Neural crest cell (in vitro differentiated cells): ENCODE measurements at regions not wholly inside any gene's neighbourhood (a gene's known extent, or its start where the extent isn't known, plus 50 kb on each side); places are given as distances from the start of the nearest gene placed in this dataset.
A peak's percentile ranks its signal among the peaks of the same experiment; 100 is the strongest.

Experiments used
- DNase-seq: peaks from one replicate; pipeline ENCODE4 v3.0.0; 2021; ENCODE audit warnings: low read depth, mixed read lengths, low spot score
- H3K27ac Mint-ChIP-seq: one replicate; pipeline ENCODE4 v1.8.0; 2021; ENCODE audit warnings: mild to moderate bottlenecking, mixed read lengths; ENCODE audit not compliant: unreplicated experiment
- H3K27me3 Mint-ChIP-seq: 2 replicates; pipeline ENCODE4 v1.8.0; 2021; ENCODE audit warnings: low read depth, mild to moderate bottlenecking, mixed read lengths
- H3K36me3 Mint-ChIP-seq: 2 replicates; pipeline ENCODE4 v1.8.0; 2021; ENCODE audit warnings: low read depth, mild to moderate bottlenecking, mixed read lengths
- H3K4me1 Mint-ChIP-seq: 2 replicates; pipeline ENCODE4 v1.8.0; 2021; ENCODE audit warnings: mixed read lengths
- H3K4me3 Mint-ChIP-seq: one replicate; pipeline ENCODE4 v1.8.0; 2021; ENCODE audit warnings: mild to moderate bottlenecking, mixed read lengths
- H3K9me3 Mint-ChIP-seq: 2 replicates; pipeline ENCODE4 v1.8.0; 2021; ENCODE audit warnings: mixed read lengths
- TF ChIP-seq, protein P1 (sequence below): fragments of 200-600 bp; sonication (generic); conservative IDR thresholded peaks from 2 replicates; pipeline ENCODE4 v1.5.0; 2021; ENCODE audit warnings: antibody characterized with exemption, mild to moderate bottlenecking

DNA sequence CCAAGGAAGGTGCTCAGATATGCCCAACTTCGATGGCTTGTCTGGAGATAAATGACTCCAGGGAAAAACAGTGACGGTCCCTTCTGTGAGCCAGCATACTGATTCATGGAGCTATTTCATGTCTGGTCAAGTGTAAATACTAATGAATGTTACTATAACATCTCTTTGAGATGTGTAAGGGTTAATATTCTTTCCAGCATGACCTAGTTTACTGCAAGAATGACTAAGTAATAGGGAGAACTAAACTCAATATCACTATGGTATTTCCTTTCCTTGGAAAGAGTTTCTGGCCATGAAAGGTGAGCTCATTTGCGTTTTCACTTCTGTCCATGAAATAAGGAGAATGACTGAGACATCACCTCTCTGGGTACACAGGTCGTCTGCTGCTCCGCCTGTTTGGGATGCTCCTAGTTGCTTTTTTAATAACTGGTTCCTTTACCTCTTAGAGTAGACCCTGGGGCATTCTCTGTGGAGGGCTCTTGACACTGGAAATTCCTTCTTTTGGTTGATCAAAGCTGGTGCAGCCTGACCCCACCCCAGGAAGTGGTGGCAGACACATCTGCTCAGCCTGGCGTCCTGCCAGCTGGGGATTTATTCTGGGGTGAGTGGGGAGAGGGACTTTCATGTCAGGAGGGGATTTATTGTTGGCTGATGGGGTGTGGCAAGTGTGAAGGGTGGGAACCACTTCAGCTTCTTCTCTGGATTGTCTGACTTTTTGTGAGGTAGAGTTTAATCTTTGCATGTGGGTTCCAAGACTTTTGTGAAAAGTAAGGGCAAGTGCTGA lies 250.0 kb upstream of the MPDZ start:
- Mint-ChIP-seq H3K36me3 (no peaks in the 10 kb centered on the region), H3K9me3 (no peaks in the 10 kb centered on the region), H3K4me1 (peaks cover 10% of the 10 kb centered on the region), H3K4me3 (no peak overlapping the region), H3K27me3 (peaks cover 5% of the 10 kb centered on the region), H3K27ac (peak overlapping the region; percentile 76)
- no peak for DNase-seq
- TF ChIP-seq, protein P1, sequence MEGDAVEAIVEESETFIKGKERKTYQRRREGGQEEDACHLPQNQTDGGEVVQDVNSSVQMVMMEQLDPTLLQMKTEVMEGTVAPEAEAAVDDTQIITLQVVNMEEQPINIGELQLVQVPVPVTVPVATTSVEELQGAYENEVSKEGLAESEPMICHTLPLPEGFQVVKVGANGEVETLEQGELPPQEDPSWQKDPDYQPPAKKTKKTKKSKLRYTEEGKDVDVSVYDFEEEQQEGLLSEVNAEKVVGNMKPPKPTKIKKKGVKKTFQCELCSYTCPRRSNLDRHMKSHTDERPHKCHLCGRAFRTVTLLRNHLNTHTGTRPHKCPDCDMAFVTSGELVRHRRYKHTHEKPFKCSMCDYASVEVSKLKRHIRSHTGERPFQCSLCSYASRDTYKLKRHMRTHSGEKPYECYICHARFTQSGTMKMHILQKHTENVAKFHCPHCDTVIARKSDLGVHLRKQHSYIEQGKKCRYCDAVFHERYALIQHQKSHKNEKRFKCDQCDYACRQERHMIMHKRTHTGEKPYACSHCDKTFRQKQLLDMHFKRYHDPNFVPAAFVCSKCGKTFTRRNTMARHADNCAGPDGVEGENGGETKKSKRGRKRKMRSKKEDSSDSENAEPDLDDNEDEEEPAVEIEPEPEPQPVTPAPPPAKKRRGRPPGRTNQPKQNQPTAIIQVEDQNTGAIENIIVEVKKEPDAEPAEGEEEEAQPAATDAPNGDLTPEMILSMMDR: no peak

DNA sequence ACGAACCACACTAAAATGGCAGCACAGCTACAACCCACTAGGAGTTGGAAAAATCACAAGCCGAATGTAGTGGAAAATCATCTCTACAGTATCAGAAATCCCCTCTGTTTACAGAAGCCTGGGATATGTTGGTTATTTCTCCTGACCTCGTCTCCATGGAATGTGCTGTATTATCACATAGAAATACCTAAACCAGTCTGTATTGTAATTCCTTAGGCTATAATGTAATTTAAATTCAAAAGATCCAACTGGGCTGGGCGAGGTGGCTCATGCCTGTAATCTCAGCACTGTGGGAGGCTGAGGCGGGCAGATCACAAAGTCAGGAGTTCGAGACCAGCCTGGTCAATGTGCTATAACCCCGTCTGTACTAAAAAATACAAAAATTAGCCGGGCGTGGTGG lies 244.8 kb upstream of the MPDZ start:
- no peak overlapping the region for H3K27ac Mint-ChIP-seq
- no peak for DNase-seq
- TF ChIP-seq, protein P1: no peak
- H3K27me3 Mint-ChIP-seq: peaks cover 5% of the 10 kb centered on the region
- H3K4me1 Mint-ChIP-seq: peaks cover 25% of the 10 kb centered on the region
- H3K9me3 Mint-ChIP-seq: no peaks in the 10 kb centered on the region
- H3K36me3 Mint-ChIP-seq: no peaks in the 10 kb centered on the region
- no peak overlapping the region for H3K4me3 Mint-ChIP-seq

DNA sequence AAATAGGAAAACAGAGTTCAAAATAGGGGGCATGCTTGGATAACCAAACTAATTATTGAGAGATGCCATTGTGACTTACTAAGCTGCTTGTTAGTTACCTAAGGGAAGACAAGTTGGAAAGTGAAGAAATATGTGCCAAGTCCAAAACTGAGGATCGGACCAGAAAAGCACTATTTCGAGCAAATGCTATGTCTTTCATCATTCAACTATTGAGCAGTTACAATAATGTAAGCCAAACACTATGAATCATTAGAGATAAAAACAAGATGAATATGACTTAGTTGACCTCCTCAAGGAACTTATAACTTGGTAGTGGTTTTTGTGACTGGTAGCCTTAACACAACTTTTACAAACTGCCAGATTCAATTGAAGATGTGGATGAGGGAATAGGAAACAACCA lies 240.6 kb upstream of the MPDZ start:
- TF ChIP-seq, protein P1: no peak
- Mint-ChIP-seq H3K4me1 (peaks cover 25% of the 10 kb centered on the region), H3K36me3 (peaks cover 6% of the 10 kb centered on the region), H3K27ac (no peak overlapping the region), H3K4me3 (no peak overlapping the region), H3K27me3 (no peaks in the 10 kb centered on the region), H3K9me3 (peaks cover 12% of the 10 kb centered on the region)
- DNase-seq: no peak

DNA sequence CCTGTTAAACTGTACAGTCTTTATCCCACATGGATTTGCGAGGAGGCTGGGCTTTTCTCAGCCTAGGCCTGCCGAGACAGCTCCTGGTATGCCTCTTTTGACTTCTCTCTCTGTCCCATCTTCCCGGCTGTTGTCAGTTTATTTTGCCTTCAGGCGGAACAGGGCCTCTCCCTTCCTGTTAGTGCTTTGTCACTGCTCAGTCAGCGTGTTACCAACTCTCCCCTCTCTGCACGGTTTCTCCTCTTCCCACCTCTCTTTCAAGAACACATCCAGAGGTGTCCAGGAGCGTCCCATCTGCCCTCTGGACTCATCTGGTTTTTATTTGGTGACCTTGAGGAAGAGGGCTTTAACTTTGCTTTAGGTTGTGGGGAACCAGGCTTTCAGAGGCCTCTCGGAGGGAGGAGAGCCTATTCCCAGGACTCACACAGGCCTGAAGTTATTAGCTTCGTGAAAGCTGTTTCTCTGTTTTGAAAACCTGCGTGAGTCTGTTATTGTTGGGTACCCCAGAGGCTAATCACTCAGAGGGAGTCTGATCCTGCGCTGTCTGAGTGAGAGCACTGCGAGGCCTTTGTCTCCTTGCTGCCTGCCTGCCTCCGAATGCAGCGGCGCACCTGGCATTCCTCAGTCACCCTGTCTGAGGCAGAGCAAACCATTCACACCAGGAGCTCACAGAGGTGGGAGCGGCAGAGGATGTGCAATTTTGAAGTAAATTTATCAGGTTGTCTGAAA lies 234.4 kb upstream of the MPDZ start:
- H3K9me3 Mint-ChIP-seq: peaks cover 12% of the 10 kb centered on the region

DNA sequence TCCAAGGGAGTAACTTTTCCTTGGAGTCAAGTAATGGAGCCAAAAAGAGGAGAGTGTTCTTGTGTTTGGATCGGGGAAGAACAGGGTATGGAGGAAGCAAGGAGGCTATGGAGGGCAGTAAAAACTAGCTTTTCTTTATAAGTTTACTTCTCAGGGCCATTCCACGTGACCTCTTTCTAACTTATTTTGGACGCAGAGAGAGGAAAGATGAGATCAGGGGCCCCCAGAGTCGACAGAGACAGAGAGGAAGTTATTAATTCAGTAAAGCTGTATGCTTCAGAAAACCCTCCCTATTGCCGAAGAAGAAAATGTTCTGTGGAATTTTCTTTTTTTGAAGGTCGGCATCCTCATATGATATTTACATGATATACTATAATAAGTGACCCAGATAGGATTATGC lies 233.8 kb upstream of the MPDZ start:
- Mint-ChIP-seq H3K27ac (peak overlapping the region; percentile 94), H3K27me3 (no peaks in the 10 kb centered on the region), H3K9me3 (peaks cover 12% of the 10 kb centered on the region), H3K4me1 (peaks cover 22% of the 10 kb centered on the region), H3K4me3 (peak overlapping the region; percentile 6), H3K36me3 (peaks cover 10% of the 10 kb centered on the region)
- TF ChIP-seq, protein P1: no peak
- DNase-seq: no peak

More for the DNA sequence above, 234.4 kb upstream of the MPDZ start:
- DNase-seq: peak; percentile 19
- peaks cover 22% of the 10 kb centered on the region for H3K4me1 Mint-ChIP-seq
- peaks cover 10% of the 10 kb centered on the region for H3K36me3 Mint-ChIP-seq
- peak overlapping the region; percentile 94 for H3K27ac Mint-ChIP-seq
- TF ChIP-seq, protein P1: no peak
- peak overlapping the region; percentile 6 for H3K4me3 Mint-ChIP-seq
- no peaks in the 10 kb centered on the region for H3K27me3 Mint-ChIP-seq
